ENCODE measurements at regions not wholly inside any gene's neighbourhood (a gene's known extent, or its start where the extent isn't known, plus 50 kb on each side); places are given as distances from the start of the nearest gene placed in this dataset.
"Not testable (repeated sequence)": the region's sequence is repeated elsewhere in the genome, so short reads cannot be mapped to it uniquely, and the experiment has no call there.

DNA sequence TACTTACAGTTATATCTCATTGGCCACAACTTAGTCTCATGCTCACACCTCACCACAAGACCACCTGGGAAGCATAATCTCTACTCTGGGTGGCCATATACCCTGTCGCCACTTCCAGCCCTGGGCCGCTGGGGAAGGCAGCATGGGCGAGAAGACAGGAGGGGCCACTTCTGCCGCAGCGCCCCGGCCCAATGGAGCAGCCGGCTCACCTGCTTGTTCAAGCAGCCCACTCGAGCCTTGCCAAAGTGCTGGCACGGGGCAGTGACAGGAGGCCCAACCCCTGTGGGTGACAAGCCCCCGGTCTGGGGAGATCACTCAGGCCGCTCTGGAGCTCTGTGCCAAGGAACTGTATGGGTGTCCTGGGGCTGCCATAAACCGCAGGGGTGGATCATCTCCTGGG, 203.4 kb downstream of the CCT8L2 start:
- TF ChIP-seq, protein P1, sequence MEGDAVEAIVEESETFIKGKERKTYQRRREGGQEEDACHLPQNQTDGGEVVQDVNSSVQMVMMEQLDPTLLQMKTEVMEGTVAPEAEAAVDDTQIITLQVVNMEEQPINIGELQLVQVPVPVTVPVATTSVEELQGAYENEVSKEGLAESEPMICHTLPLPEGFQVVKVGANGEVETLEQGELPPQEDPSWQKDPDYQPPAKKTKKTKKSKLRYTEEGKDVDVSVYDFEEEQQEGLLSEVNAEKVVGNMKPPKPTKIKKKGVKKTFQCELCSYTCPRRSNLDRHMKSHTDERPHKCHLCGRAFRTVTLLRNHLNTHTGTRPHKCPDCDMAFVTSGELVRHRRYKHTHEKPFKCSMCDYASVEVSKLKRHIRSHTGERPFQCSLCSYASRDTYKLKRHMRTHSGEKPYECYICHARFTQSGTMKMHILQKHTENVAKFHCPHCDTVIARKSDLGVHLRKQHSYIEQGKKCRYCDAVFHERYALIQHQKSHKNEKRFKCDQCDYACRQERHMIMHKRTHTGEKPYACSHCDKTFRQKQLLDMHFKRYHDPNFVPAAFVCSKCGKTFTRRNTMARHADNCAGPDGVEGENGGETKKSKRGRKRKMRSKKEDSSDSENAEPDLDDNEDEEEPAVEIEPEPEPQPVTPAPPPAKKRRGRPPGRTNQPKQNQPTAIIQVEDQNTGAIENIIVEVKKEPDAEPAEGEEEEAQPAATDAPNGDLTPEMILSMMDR (IDR thresholded peaks at IDR 0.05; ENCODE audit: low read length): not testable (repeated sequence)
- TF ChIP-seq EZH2 (IDR thresholded peaks at IDR 0.05; ENCODE audit: borderline replicate concordance, low read length): not testable (repeated sequence)

Measured in OCI-LY1 (cell line).